ENCODE measurements at regions not wholly inside any gene's neighbourhood (a gene's known extent, or its start where the extent isn't known, plus 50 kb on each side); places are given as distances from the start of the nearest gene placed in this dataset.

- TF ChIP-seq CTCF (IDR thresholded peaks at IDR 0.05) (no peak), POLR2AphosphoS5 (IDR thresholded peaks at IDR 0.05) (no peak), POLR2A (IDR thresholded peaks at IDR 0.05; ENCODE audit: low read depth) (no peak), EP300 (IDR thresholded peaks at IDR 0.05) (no peak)
These were observed 275.9 kb upstream of the TCF4 start for GRCh38 chr18:55863876-55864275.
